GM12892 (cell line): ENCODE measurements at regions not wholly inside any gene's neighbourhood (a gene's known extent, or its start where the extent isn't known, plus 50 kb on each side); places are given as distances from the start of the nearest gene placed in this dataset.

ENCODE experiments used
- POLR2A ChIP-seq: IDR thresholded peaks from 2 replicates; pipeline ENCODE4 v1.6.1; 2011; ENCODE audit warnings: low read depth, low read length, control low read depth
- POLR2AphosphoS5 ChIP-seq: IDR thresholded peaks from 2 replicates; pipeline ENCODE4 v1.6.1; 2011; ENCODE audit warnings: low read depth, low read length, control low read depth

DNA sequence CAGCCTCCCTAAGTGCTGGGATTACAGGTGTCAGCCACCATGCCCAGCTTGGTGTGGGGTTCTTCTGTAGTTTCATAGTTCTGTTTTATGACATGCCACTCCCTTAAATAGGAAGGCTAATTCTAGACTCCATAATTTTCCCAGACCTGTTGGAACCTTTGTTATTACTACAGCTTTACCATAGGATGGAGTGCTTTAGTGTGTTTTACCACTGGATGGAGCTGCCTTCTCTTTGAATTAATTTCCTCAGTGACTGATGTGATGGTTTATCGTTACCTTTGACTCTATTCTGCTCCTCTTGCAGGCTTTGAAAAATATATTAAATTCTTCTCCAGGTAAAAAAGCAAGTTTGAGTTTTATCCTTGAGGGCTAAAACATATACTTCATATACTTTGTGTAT, 84.6 kb upstream of the NEK7 start:
- TF ChIP-seq POLR2A: no peak
- no peak for TF ChIP-seq POLR2AphosphoS5
